ENCODE measurements at regions not wholly inside any gene's neighbourhood (a gene's known extent, or its start where the extent isn't known, plus 50 kb on each side); places are given as distances from the start of the nearest gene placed in this dataset.
"Not testable (repeated sequence)": the region's sequence is repeated elsewhere in the genome, so short reads cannot be mapped to it uniquely, and the experiment has no call there.

GRCh38 chr6:115551527-115551926 lies 509.2 kb downstream of the FRK start:
- DNase-seq (ENCODE audit: low read depth in 2 of 2): no peak

- no peak for DNase-seq (ENCODE audit: low read depth in 2 of 2)
These were observed 515.1 kb downstream of the FRK start for GRCh38 chr6:115545672-115545986.

DNA sequence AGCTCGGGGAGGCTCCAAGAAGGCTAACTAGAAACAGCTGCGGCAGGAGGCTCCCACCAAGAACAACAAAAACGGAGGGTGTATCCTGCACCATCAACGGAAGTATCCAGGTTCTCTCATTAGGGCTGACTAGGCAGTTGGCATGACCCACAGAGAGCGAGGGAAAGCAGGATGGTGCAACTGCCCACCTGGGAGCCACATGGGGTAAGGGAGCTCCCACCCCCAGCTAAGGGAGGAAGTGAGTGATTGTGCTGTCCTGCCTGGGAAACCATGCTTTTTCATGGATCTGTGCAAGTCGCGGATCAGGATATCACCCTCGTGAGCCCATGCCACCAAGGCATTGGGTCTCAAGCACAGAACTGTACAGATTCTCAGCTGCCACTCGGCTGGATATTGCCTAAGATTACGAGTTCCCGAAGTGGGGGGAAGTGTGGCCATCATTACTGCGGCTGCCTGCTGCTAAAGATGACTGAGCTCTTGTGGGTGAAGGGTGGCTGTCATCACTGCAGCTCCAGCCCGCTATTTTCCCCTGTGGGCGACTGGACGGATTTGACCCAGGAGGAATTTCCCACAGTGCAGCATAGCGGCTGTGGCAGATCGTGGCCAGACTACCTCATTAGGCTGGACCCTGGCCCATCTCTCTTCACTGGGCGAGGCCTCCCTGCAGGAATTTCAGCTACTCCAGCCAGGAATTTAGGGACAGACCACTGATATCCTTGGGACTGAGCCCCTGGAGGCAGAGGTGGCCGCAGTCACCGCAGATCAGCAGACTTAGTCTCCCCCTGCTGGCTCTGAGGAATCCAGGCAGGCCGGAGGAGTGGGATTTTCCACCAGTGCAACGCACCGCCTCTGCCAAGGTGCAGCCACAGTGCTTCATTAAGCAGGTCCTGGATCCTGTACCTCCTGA lies 515.7 kb downstream of the FRK start:
- no peak for DNase-seq (ENCODE audit: low read depth in 2 of 2)

GRCh38 chr6:115540077-115540869 lies 520.4 kb downstream of the FRK start:
- DNase-seq (ENCODE audit: low read depth in 2 of 2): no peak

DNA sequence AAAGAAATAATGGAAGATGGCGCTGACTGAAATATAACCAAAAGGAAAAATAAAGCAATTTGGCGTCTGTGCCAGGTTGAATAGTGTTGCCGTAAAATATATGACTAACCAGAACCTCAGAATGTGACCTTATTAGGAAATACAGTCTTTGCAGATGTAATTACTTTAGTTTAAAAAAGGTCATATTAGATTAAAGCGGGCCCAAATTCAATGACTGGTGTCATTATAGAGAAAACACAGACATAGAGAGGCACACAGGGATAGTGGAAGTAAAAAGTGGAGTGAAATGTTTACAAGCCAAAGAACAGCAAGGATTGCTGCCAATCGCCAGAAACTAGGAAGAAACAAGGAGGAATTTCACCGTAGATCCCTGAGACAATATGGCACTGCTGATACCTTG lies 521.2 kb downstream of the FRK start:
- DNase-seq (ENCODE audit: low read depth in 2 of 2): no peak

DNA sequence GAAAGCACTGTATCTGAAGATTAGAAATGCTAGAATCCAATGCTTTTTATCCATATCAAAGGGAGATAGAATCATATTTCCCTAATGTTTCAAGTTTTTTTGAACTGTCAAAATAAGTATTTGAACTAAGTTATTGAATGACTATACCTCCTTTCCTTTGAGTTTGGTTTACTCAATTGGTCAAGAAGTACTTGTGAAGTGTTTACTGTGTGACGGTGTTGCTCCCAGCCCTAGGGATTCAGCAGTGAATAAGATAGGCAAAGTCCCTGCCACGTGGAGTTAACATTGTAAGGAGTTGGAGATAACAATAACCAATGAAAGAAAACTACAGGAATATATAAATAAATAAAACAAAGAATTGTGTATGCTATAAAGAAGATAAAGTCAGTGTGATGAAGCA lies 535.9 kb downstream of the FRK start:
- DNase-seq (ENCODE audit: low read depth in 2 of 2): no peak

- DNase-seq (ENCODE audit: low read depth in 2 of 2): not testable (repeated sequence)
These were observed 538.9 kb downstream of the FRK start for GRCh38 chr6:115521747-115522146.

DNA sequence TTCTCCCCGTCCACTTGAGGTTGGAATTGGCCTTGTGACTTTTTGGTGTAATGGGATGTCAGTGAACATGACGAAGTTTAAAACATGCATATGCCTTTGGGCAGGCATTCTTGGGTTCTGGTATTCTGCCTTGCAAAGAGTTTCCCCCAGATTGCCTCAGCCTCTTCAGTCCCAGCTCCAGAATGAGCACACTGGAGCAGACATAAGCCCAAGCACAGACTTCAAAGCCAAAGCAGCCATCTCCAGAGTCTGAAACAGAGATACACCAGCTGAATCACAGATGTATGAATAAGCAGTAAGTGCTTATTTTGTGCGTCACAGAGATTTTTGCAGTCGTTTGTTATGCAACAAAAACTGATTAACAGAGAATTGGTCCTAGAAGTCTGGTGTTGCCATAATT lies 546.0 kb downstream of the FRK start:
- DNase-seq (ENCODE audit: low read depth in 2 of 2): no peak

DNA sequence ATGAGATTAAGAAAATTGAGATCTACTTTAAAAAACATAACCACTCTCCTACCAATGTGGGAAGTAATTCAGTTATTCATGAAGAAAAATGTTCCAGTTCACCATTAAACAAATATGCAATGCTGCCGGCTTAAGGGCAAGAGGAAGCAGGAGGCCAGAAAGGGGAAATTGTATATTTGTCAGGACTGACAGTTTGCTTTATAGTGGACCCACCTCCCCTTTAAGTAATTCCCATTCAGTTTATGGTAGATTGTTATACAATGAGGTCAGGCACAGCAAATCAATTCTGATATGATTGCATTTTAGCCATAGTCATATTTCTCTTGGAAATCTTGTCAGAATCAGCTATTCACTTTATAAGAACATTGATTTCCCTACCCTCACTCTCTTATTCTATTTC lies 547.8 kb downstream of the FRK start:
- DNase-seq (ENCODE audit: low read depth in 2 of 2): no peak

DNA sequence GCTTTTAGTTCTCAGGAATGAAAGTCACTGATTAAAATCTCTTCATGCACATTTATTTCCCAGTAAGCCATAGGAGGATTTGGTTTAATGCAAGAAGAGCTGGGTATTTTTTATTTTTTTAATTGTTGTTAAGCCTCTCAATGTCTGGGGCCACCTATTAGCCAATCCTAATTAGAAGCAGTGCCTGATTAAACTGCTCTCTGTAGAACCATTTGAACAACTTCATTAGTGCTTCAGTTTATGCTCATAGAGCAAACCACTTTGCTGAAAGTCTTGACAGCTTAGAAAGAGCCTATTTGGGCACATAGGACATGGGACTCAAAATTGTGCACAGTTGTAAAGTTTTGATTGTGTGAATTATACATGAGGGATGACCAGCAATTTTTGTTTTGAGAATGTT lies 548.9 kb downstream of the FRK start:
- no peak for DNase-seq (ENCODE audit: low read depth in 2 of 2)

- not testable (repeated sequence) for DNase-seq (ENCODE audit: low read depth in 2 of 2)
These were observed 558.3 kb downstream of the FRK start for GRCh38 chr6:115502432-115502831.

DNA sequence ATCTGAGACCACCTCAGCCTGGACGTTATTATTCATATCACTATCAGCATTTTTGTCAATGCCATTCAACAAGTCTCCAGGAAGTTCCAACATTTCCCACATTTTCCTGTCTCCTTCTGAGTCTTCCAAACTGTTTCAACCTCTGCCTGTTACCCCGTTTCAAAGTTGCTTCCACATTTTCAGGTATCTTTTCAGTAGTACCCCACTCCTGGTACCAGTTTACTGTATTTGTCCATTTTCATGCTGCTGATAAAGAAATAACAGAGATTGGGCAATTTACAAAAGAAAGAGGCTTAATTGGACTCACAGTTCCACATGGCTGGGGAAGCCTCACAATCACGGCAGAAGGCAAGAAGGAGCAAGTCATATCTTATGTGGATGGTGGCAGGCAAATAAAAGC lies 565.5 kb downstream of the FRK start:
- DNase-seq (ENCODE audit: low read depth in 2 of 2): no peak

DNA sequence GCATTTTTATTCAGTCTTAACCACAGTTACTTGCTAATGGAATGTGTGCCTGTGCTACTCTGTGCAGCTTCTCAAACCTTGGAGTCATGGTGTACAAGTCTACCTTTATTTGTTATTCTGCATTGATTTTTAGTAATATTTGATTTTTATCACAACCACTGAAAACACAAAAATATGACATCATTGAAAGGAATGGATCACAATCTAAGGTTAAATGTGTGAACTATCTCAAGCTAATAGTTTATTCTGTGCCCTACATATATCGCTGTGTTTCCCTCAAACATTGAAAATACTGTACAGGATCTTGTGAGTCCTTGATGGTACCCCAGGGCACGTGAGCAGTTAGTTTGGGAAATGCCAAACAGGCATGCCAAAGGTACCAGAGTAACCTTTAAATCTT lies 573.4 kb downstream of the FRK start:
- no peak for DNase-seq (ENCODE audit: low read depth in 2 of 2)

DNA sequence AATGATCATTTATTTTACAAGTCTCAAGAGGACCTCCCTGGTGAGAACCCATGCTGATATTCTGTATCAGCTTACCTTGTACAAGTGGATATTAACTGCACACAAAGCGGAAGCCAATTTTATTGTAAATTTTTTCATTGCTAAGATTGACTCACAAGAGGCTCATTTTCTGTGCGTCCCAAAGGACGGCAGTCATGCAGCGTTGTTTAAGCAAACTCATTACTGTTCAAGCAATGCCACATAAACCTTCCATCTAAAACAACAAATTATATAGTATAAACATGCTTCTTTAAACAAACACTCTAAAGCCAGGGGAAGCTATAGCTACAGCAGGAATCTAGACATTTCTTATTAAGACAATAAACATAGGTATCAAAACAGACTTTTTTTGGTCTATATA lies 575.3 kb downstream of the FRK start:
- no peak for DNase-seq (ENCODE audit: low read depth in 2 of 2)

DNA sequence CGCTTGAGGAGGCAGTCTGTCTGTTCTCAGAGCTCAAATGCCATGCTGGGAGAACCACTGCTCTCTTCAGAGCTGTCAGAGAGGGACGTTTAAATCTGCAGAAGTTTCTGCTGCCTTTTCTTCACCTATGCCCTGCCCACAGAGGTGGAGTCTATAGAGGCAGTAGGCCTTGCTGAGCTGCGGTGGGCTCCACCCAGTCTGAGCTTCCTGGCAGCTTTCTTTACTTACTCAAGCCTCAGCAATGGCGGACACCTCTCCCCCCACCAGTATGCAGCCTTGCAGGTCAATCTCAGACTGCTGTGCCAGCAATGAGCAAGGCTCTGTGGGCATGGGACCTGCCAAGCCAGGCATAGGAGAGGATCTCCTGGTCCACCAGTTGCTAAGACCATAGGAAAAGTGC lies 580.1 kb downstream of the FRK start:
- not testable (repeated sequence) for DNase-seq (ENCODE audit: low read depth in 2 of 2)

DNA sequence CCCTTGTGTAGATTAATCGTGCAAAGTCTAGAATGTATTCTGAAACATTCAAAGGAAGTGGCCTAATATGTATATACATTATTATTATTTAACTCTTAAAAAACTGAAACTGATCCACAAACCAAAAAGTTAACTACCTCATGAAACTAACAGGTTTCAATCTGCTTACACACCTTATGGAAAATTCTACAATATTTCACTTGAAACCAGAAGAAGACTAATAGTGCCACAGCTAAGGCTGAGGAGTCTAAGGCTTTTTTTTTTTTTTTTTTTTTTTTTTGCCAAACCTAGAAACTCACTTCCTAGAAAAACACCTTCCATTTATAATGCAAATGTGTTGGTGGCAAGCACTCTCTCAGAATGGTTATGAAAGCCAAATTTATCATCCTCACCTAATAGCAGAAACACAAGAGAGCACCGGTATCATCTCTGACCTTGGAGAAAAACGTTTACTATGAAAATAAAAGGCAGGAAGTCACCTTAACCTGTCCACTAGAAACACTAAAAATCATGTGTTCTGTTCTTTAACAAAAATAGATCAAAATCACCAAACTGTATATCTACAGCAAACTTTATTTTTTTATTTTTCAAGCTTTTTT lies 586.1 kb downstream of the FRK start:
- DNase-seq (ENCODE audit: low read depth in 2 of 2): no peak

GRCh38 chr6:115468272-115469005 lies 592.3 kb downstream of the FRK start:
- no peak for DNase-seq (ENCODE audit: low read depth in 2 of 2)

- DNase-seq (ENCODE audit: low read depth in 2 of 2): no peak
These were observed 593.0 kb downstream of the FRK start for GRCh38 chr6:115467726-115468125.

- no peak for DNase-seq (ENCODE audit: low read depth in 2 of 2)
These were observed 599.8 kb downstream of the FRK start for GRCh38 chr6:115460913-115461312.

DNA sequence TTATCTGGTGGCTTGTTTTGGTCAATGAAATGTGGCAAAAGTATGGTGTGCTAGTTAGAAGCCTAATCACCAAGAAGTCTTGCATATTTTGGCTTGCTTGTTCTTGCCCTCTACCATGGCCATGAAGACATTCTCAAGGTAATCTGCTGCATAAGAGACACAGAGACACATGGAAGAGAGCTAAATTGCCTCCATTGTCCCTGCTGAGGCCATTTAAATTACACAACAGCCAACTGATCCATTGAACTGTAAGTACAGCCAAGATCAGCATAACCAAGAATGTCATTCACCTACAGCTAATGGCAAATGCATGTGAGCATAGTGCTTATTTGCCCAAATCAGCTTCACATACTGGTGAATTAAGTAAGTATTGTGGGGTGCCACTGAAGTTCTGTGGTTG lies 603.8 kb downstream of the FRK start:
- no peak for DNase-seq (ENCODE audit: low read depth in 2 of 2)

DNA sequence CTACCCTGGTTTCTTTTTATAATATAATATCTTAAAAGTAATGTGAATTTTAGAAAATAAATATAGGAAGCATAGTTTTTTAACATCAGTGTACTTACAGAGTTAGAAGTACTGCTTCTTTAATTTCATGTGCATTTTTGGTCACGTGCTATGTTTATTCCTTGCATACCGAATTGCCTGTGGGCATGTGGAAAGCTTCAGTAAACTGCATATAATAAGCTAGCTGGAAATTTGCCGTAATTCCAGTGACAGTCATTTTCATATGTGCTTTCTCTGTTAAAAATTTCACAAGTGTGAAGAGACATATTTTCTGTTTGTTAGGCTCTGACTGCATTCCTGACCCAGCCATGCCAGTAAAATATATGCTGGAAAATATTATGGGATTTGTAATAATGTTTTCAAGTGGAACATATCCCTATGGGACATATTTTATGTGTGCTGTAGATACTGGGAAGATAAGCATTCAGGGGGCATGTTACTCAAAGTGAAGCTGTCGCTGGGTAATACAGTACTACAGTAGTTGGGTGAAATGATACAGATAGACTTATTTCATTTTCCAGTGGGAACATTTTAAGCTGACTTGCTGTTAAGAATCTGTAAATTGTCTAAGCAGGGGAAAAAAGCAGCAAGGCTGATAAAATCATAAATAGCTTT lies 616.7 kb downstream of the FRK start:
- no peak for DNase-seq (ENCODE audit: low read depth in 2 of 2)

GRCh38 chr6:115442323-115442722 lies 618.4 kb downstream of the FRK start:
- no peak for DNase-seq (ENCODE audit: low read depth in 2 of 2)
